K562 (cell line): ENCODE measurements at regions not wholly inside any gene's neighbourhood (a gene's known extent, or its start where the extent isn't known, plus 50 kb on each side); places are given as distances from the start of the nearest gene placed in this dataset.
"Not testable (repeated sequence)": the region's sequence is repeated elsewhere in the genome, so short reads cannot be mapped to it uniquely, and the experiment has no call there.

ENCODE experiments used
- ATAC-seq: fragments of 200-7000 bp; cut with Tn5 transposase; 3 replicates; pipeline ENCODE4 v1.9.1; 2020; ENCODE audit warnings: moderate library complexity
- BruUV-seq: library from RNA; stranded (reverse); fragments of 400-500 nt; replicated peaks from 2 replicates; lab custom pipeline; 2021; lab: Mats Ljungman, UMichigan
- CTCF ChIA-PET: fragments of 300-600 bp; formaldehyde crosslinking; extraction: SDS; loops from one replicate; lab custom pipeline; 2021; ENCODE audit warnings: low intra/inter-chr PET ratio; lab: Yijun Ruan, JAX
- POLR2A ChIA-PET: fragments of 300-600, 350-650 bp; sonication (Branson Sonifier 250); formaldehyde crosslinking; extraction: SDS; loops from one replicate; lab custom pipeline; 2021; ENCODE audit warnings: antibody characterized with exemption, inconsistent platforms; lab: Yijun Ruan, JAX
- DNase-seq, 4 experiments: peaks; one replicate each; pipeline versions ENCODE4 v3.0.0 to v3.0.0-alpha.2; 2011 to 2018; ENCODE audit warnings: low spot score in 3 of 4, mixed read lengths in 3 of 4; ENCODE audit errors: extremely low read depth in 1 of 4
- FAIRE-seq: peaks from 2 replicates; lab custom pipeline; 2011; peaks lifted over from hg19 to GRCh38; lab: Jason Lieb, UNC
- H2AFZ ChIP-seq: 2 replicates; pipeline ENCODE4 v1.6.0; 2011; ENCODE audit warnings: low read depth, low read length, control low read depth, inconsistent platforms
- H3K27ac ChIP-seq: fragments of 200-600 bp; 3 replicates; pipeline ENCODE4 v1.8.0; 2011; ENCODE audit warnings: low read depth, mild to moderate bottlenecking, control low read depth, inconsistent platforms, low read length, moderate library complexity, mixed read lengths; ENCODE audit errors: extremely low read depth
- H3K27me3 ChIP-seq, 2 experiments: fragments of 300-600 bp in 1 of 2; 2 replicates in 1 of 2; 3 replicates in 1 of 2; pipeline versions ENCODE4 v1.6.0 to v1.8.0; 2011; ENCODE audit warnings: inconsistent platforms in 2 of 2, low read length in 2 of 2, mild to moderate bottlenecking in 1 of 2, mixed read lengths in 1 of 2, moderate library complexity in 1 of 2; ENCODE audit not compliant: control insufficient read depth in 2 of 2, insufficient read depth in 2 of 2
- H3K36me3 ChIP-seq: fragments of 300-600 bp; 3 replicates; pipeline ENCODE4 v1.8.0; 2011; ENCODE audit warnings: mild to moderate bottlenecking, low read length, inconsistent platforms; ENCODE audit not compliant: control insufficient read depth, insufficient read depth
- H3K4me1 ChIP-seq, 2 experiments: fragments of 200-600 bp in 1 of 2; replicated peaks in 1 of 2; 2 replicates in 1 of 2; 3 replicates in 1 of 2; pipeline versions ENCODE4 v1.5.1 to v1.8.0; 2011; ENCODE audit warnings: inconsistent platforms in 2 of 2, low read length in 2 of 2, mild to moderate bottlenecking in 1 of 2, mixed read lengths in 1 of 2, moderate library complexity in 1 of 2; ENCODE audit not compliant: control insufficient read depth in 2 of 2, insufficient read depth in 2 of 2
- H3K4me2 ChIP-seq: 2 replicates; pipeline ENCODE4 v1.6.1; 2011; ENCODE audit warnings: low read length, control low read depth, inconsistent platforms, mixed read lengths; ENCODE audit not compliant: insufficient read depth
- H3K4me3 ChIP-seq: fragments of 200-600 bp; sonication (generic), shearing (Covaris generic); 2 replicates; pipeline ENCODE4 v1.5.1; 2016; ENCODE audit warnings: control low read depth, inconsistent platforms
- H3K79me2 ChIP-seq: fragments of 200-600 bp; 3 replicates; pipeline ENCODE4 v1.8.0; 2011; ENCODE audit warnings: low read length, inconsistent platforms; ENCODE audit not compliant: control insufficient read depth, insufficient read depth
- H3K9ac ChIP-seq, 2 experiments: 2 replicates each; pipeline versions ENCODE4 v1.6.0 to v1.6.1; 2011; ENCODE audit warnings: low read depth in 2 of 2, low read length in 2 of 2, control low read depth in 1 of 2, inconsistent platforms in 1 of 2, mild to moderate bottlenecking in 1 of 2, mixed read lengths in 1 of 2; ENCODE audit not compliant: insufficient read depth in 1 of 2
- H3K9me1 ChIP-seq: one replicate; pipeline ENCODE4 v1.6.0; 2011; ENCODE audit warnings: inconsistent platforms, mild to moderate bottlenecking, low read length, moderate library complexity; ENCODE audit not compliant: control insufficient read depth, insufficient read depth
- H3K9me3 ChIP-seq: replicated peaks from 2 replicates; pipeline ENCODE4 v1.5.1; 2011; ENCODE audit warnings: low read depth, low read length, inconsistent platforms; ENCODE audit not compliant: control insufficient read depth, insufficient read depth
- H4K20me1 ChIP-seq: replicated peaks from 2 replicates; pipeline ENCODE4 v1.6.1; 2011; ENCODE audit warnings: low read length, inconsistent platforms, mixed read lengths; ENCODE audit not compliant: control insufficient read depth, insufficient read depth
- ELF1 ChIP-seq: fragments of 200-800 bp; sonication (Bioruptor generic); IDR thresholded peaks from 2 replicates; pipeline ENCODE4 v1.6.1; 2016; ENCODE audit warnings: missing genetic modification characterization, missing compliant biosample characterization
- HMBOX1 ChIP-seq: sonication (generic); IDR thresholded peaks from 2 replicates; pipeline ENCODE4 v1.6.1; 2016
- KAT8 ChIP-seq: fragments of 450-650 bp; IDR thresholded peaks from 2 replicates; pipeline ENCODE4 v1.6.1; 2016; ENCODE audit warnings: low read depth, mild to moderate bottlenecking
- MAZ ChIP-seq, 2 experiments: fragments of 450-650 bp in 1 of 2; sonication (generic) in 1 of 2; formaldehyde crosslinking; IDR thresholded peaks in 1 of 2; conservative IDR thresholded peaks in 1 of 2; 2 replicates each; pipeline versions ENCODE4 v1.4.0 to v1.5.0; 2020; ENCODE audit warnings: mild to moderate bottlenecking in 1 of 2, missing genetic modification reagents in 1 of 2
- WHSC1 ChIP-seq: IDR thresholded peaks from one replicate; pipeline ENCODE4 v1.6.1; 2012; ENCODE audit warnings: low read length, control low read depth, inconsistent platforms
- ZBTB5 ChIP-seq: fragments of 450-650 bp; IDR thresholded peaks from 2 replicates; pipeline ENCODE4 v1.6.1; 2017; ENCODE audit warnings: antibody characterized with exemption
- ZNF23 ChIP-seq: fragments of 250-450 bp; sonication (Bioruptor Pico); IDR thresholded peaks from 2 replicates; pipeline ENCODE4 v1.4.0; 2020; ENCODE audit warnings: mild to moderate bottlenecking
- ZNF512 ChIP-seq: IDR thresholded peaks from 2 replicates; pipeline ENCODE4 v1.6.1; 2016; ENCODE audit warnings: missing genetic modification characterization, missing compliant biosample characterization
- WGBS: fragments of 100-300 bp; shearing (Covaris generic); methylation state at CpG from one replicate; pipeline ENCODE4 v1.1.6; 2016; ENCODE audit warnings: low coverage, mixed read lengths; ENCODE audit not compliant: insufficient coverage; ENCODE audit errors: missing lambda C conversion rate; 5-methylcytosine and 5-hydroxymethylcytosine counted together
- in situ Hi-C: fragments of 300-500 bp; cut with MboI; formaldehyde crosslinking; loops from 4 replicates; pipeline ENCODE4 v1.15.0; 2018; ENCODE audit warnings: inconsistent platforms, mixed read lengths
- intact Hi-C: fragments of 100-400 bp; cut with micrococcal nuclease; formaldehyde crosslinking; loops from 2 replicates; pipeline ENCODE4 v1.14.2; 2022

GRCh38 chr1:244155661-244156060 is 104.6 kb downstream of the ZBTB18 start:
- POLR2A ChIA-PET, result no interaction called here
- Histone ChIP-seq H3K9ac (no peak overlapping the region), H3K9me1 (no peaks in the 10 kb centered on the region), H3K27me3 (peaks cover 24 to 30% of the 10 kb centered on the region in 2 experiments), H2AFZ (no peak overlapping the region), H4K20me1 (no peaks in the 10 kb centered on the region), H3K4me1 (peaks cover 0 to 6% of the 10 kb centered on the region in 2 experiments; a peak in 1 of 5 replicates), H3K27ac (no peak overlapping the region), H3K4me3 (no peak overlapping the region), H3K9me3 (no peaks in the 10 kb centered on the region), H3K79me2 (no peaks in the 10 kb centered on the region), H3K4me2 (no peak overlapping the region), H3K36me3 (no peaks in the 10 kb centered on the region)
- peak; percentile 32 for ATAC-seq
- in situ Hi-C loops (no loop called here), intact Hi-C loops (no loop called here)
- no peak for FAIRE-seq
- DNase-seq, result no peak
- CTCF ChIA-PET, result no interaction called here
- no TSS peak for BruUV-seq
- TF ChIP-seq ZNF23 (no peak), KAT8 (no peak), HMBOX1 (no peak), MAZ (CRISPR knock-in tag; conservative IDR thresholded peaks at IDR 0.05 in 1 of 2, IDR thresholded peaks at IDR 0.05 in 1 of 2) (no peak), ELF1 (no peak), WHSC1 (no peak)
- 1% methylated on average over 11 of the region's 11 CpGs for WGBS

- DNase-seq, intact Hi-C loops, H2AFZ ChIP-seq, H3K79me2 ChIP-seq, H3K4me2 ChIP-seq, H3K36me3 ChIP-seq, H4K20me1 ChIP-seq, H3K9ac ChIP-seq, BruUV-seq, H3K4me3 ChIP-seq, ATAC-seq, FAIRE-seq, CTCF ChIA-PET, H3K9me1 ChIP-seq, POLR2A ChIA-PET, H3K4me1 ChIP-seq, H3K27ac ChIP-seq, in situ Hi-C loops, H3K9me3 ChIP-seq: not testable (repeated sequence)
- TF ChIP-seq ZBTB5, result 0 out of 2 replicates have a peak, but pooled peaks have one; percentile 36
- peak; percentile 97 for TF ChIP-seq ZNF512
- peaks cover 19 to 23% of the 10 kb centered on the region in 2 experiments for H3K27me3 ChIP-seq
Measured at GRCh38 chr1:244156617-244157016, 105.5 kb downstream of the ZBTB18 start.
